ENCODE measurements at regions not wholly inside any gene's neighbourhood (a gene's known extent, or its start where the extent isn't known, plus 50 kb on each side); places are given as distances from the start of the nearest gene placed in this dataset.

DNA sequence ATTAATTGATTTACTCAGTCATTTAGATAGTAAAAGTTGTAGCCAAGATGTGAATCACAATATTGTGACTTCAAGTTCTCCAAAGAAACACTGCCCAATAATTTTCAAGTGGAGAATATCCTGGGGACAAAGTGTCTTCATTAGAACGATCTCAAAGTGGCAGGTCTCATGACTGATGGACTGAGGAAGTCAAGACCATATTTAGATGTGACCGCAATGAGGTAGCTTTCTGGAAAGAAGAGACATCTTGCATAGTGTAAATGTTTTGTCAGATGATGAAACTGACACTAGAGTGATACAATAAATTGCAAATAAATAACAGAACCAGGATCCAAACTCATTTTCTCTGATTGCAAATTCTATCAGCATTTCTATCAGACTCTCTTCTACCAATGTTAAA is 1476.9 kb downstream of the EFNB2 start:
- Histone ChIP-seq H3K27me3 (ENCODE audit: control insufficient read depth in 3 of 3, insufficient read depth in 3 of 3, low read depth in 1 of 3, low read length in 3 of 3) (no peaks in the 10 kb centered on the region), H3K4me1 (ENCODE audit: control insufficient read depth in 2 of 2, insufficient read depth in 1 of 2, low read depth in 1 of 2, low read length in 2 of 2) (no peaks in the 10 kb centered on the region), H2BK12ac (ENCODE audit: low read length) (no peak overlapping the region), H3K9me3 (replicated peaks in 1 of 2; ENCODE audit: control insufficient read depth in 2 of 2, insufficient read depth in 1 of 2, low read depth in 1 of 2, low read length in 2 of 2) (no peaks in the 10 kb centered on the region), H3K18ac (ENCODE audit: low read length) (no peak overlapping the region), H3K79me1 (ENCODE audit: low read depth, low read length) (no peaks in the 10 kb centered on the region), H4K8ac (ENCODE audit: low read depth, low read length) (no peak overlapping the region), H4K91ac (ENCODE audit: low read depth, low read length, poor library complexity) (no peak overlapping the region), H3K36me3 (replicated peaks in 1 of 2; ENCODE audit: control insufficient read depth in 2 of 2, insufficient read depth in 2 of 2, low read length in 2 of 2) (no peaks in the 10 kb centered on the region), H3K14ac (ENCODE audit: low read length) (no peak overlapping the region), H2BK120ac (ENCODE audit: low read depth, low read length) (no peak overlapping the region), H3K4ac (ENCODE audit: low read length) (no peak overlapping the region), H2AFZ (ENCODE audit: low read length) (no peak overlapping the region), H3K9ac (ENCODE audit: low read depth, low read length, poor library complexity) (no peak overlapping the region), H2AK5ac (ENCODE audit: low read depth, low read length) (no peak overlapping the region), H3K23ac (ENCODE audit: low read depth, low read length, poor library complexity) (no peak overlapping the region), H2BK5ac (ENCODE audit: low read length) (no peak overlapping the region), H3K27ac (replicated peaks; ENCODE audit: low read length) (no peak overlapping the region), H3K4me2 (ENCODE audit: insufficient read depth, low read length, poor library complexity, severe bottlenecking) (no peak overlapping the region), H2BK15ac (ENCODE audit: low read length) (no peak overlapping the region), H3K4me3 (ENCODE audit: low read length in 2 of 2) (no peak overlapping the region)
- DNase-seq (ENCODE audit: low spot score), result no peak
- no CpG with 5 or more reads among the region's 2 CpGs for WGBS, 2 donors (ENCODE audit: extremely low coverage in 2 of 2, insufficient read length in 2 of 2, insufficient replicate concordance in 1 of 2)

DNA sequence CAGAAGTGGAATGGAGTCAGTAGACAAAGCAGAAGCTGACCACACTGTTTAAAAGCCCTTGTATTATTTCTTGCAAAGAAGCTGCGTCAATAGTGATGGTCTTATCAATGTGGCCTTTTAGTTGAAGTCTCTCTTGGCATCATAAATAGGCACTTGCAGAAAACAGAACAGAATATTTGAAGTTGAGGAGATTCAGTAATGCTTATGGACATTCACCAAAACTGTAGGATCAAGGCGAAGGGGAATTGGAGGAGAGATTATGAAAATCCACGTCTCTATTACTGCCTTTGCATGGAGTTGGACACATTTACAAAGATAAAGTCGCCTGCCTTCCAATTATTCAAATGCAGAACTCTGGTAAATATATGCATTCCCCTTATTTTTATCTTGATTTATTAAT is 1482.8 kb downstream of the EFNB2 start:
- Histone ChIP-seq H3K18ac (ENCODE audit: low read length) (no peak overlapping the region), H3K27me3 (ENCODE audit: control insufficient read depth in 3 of 3, insufficient read depth in 3 of 3, low read depth in 1 of 3, low read length in 3 of 3) (no peaks in the 10 kb centered on the region), H3K36me3 (replicated peaks in 1 of 2; ENCODE audit: control insufficient read depth in 2 of 2, insufficient read depth in 2 of 2, low read length in 2 of 2) (no peaks in the 10 kb centered on the region), H2BK120ac (ENCODE audit: low read depth, low read length) (no peak overlapping the region), H3K4me3 (ENCODE audit: low read length in 2 of 2) (no peak overlapping the region), H4K8ac (ENCODE audit: low read depth, low read length) (no peak overlapping the region), H3K27ac (replicated peaks; ENCODE audit: low read length) (no peak overlapping the region), H3K79me1 (ENCODE audit: low read depth, low read length) (no peaks in the 10 kb centered on the region), H3K9ac (ENCODE audit: low read depth, low read length, poor library complexity) (no peak overlapping the region), H3K4me2 (ENCODE audit: insufficient read depth, low read length, poor library complexity, severe bottlenecking) (no peak overlapping the region), H4K91ac (ENCODE audit: low read depth, low read length, poor library complexity) (no peak overlapping the region), H3K23ac (ENCODE audit: low read depth, low read length, poor library complexity) (no peak overlapping the region), H2BK15ac (ENCODE audit: low read length) (no peak overlapping the region), H2BK12ac (ENCODE audit: low read length) (no peak overlapping the region), H2AFZ (ENCODE audit: low read length) (no peak overlapping the region), H3K9me3 (replicated peaks in 1 of 2; ENCODE audit: control insufficient read depth in 2 of 2, insufficient read depth in 1 of 2, low read depth in 1 of 2, low read length in 2 of 2) (no peaks in the 10 kb centered on the region), H3K4ac (ENCODE audit: low read length) (no peak overlapping the region), H2AK5ac (ENCODE audit: low read depth, low read length) (no peak overlapping the region), H2BK5ac (ENCODE audit: low read length) (no peak overlapping the region), H3K4me1 (ENCODE audit: control insufficient read depth in 2 of 2, insufficient read depth in 1 of 2, low read depth in 1 of 2, low read length in 2 of 2) (no peaks in the 10 kb centered on the region), H3K14ac (ENCODE audit: low read length) (no peak overlapping the region)
- WGBS, 2 donors (ENCODE audit: extremely low coverage in 2 of 2, insufficient read length in 2 of 2, insufficient replicate concordance in 1 of 2), result no CpG with 5 or more reads among the region's 4 CpGs
- no peak for DNase-seq (ENCODE audit: low spot score)

DNA sequence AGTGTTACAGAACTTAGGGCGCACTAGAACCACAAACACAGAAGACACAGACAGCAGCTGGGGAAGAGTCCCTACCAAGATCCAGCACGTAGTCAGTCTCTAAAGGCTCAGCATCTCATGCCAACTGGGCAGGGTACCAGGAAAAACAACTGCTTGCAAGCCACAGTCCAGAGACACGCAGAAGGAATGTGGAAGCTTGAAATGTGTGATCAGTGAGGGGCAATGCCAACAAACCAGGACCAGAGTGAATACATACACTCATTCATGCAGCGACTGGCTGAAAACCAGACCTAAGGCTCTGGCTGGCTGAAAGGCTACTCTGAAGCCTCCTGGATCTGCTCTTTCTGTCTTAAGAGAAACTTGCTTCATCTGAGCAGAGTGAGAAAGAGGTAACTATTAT is 1484.8 kb downstream of the EFNB2 start:
- no peak overlapping the region for H3K18ac ChIP-seq (ENCODE audit: low read length)
- H4K8ac ChIP-seq (ENCODE audit: low read depth, low read length), result no peak overlapping the region
- no peaks in the 10 kb centered on the region for H3K36me3 ChIP-seq (replicated peaks in 1 of 2; ENCODE audit: control insufficient read depth in 2 of 2, insufficient read depth in 2 of 2, low read length in 2 of 2)
- H2AK5ac ChIP-seq (ENCODE audit: low read depth, low read length), result no peak overlapping the region
- H3K4me1 ChIP-seq (ENCODE audit: control insufficient read depth in 2 of 2, insufficient read depth in 1 of 2, low read depth in 1 of 2, low read length in 2 of 2), result no peaks in the 10 kb centered on the region
- H3K14ac ChIP-seq (ENCODE audit: low read length), result no peak overlapping the region
- H3K27ac ChIP-seq (replicated peaks; ENCODE audit: low read length), result no peak overlapping the region
- no peak overlapping the region for H3K4me3 ChIP-seq (ENCODE audit: low read length in 2 of 2)
- no peak overlapping the region for H2BK120ac ChIP-seq (ENCODE audit: low read depth, low read length)
- no peaks in the 10 kb centered on the region for H3K27me3 ChIP-seq (ENCODE audit: control insufficient read depth in 3 of 3, insufficient read depth in 3 of 3, low read depth in 1 of 3, low read length in 3 of 3)
- H2AFZ ChIP-seq (ENCODE audit: low read length), result no peak overlapping the region
- no peak overlapping the region for H2BK15ac ChIP-seq (ENCODE audit: low read length)
- H2BK5ac ChIP-seq (ENCODE audit: low read length), result no peak overlapping the region
- H3K4ac ChIP-seq (ENCODE audit: low read length), result no peak overlapping the region
- H3K9me3 ChIP-seq (replicated peaks in 1 of 2; ENCODE audit: control insufficient read depth in 2 of 2, insufficient read depth in 1 of 2, low read depth in 1 of 2, low read length in 2 of 2), result no peaks in the 10 kb centered on the region
- no peak overlapping the region for H4K91ac ChIP-seq (ENCODE audit: low read depth, low read length, poor library complexity)
- no peak overlapping the region for H2BK12ac ChIP-seq (ENCODE audit: low read length)
- DNase-seq (ENCODE audit: low spot score), result no peak
- H3K9ac ChIP-seq (ENCODE audit: low read depth, low read length, poor library complexity), result no peak overlapping the region
- WGBS, 2 donors (ENCODE audit: extremely low coverage in 2 of 2, insufficient read length in 2 of 2, insufficient replicate concordance in 1 of 2), result no CpG with 5 or more reads among the region's 4 CpGs
- H3K4me2 ChIP-seq (ENCODE audit: insufficient read depth, low read length, poor library complexity, severe bottlenecking), result no peak overlapping the region
- no peak overlapping the region for H3K23ac ChIP-seq (ENCODE audit: low read depth, low read length, poor library complexity)
- H3K79me1 ChIP-seq (ENCODE audit: low read depth, low read length), result no peaks in the 10 kb centered on the region

DNA sequence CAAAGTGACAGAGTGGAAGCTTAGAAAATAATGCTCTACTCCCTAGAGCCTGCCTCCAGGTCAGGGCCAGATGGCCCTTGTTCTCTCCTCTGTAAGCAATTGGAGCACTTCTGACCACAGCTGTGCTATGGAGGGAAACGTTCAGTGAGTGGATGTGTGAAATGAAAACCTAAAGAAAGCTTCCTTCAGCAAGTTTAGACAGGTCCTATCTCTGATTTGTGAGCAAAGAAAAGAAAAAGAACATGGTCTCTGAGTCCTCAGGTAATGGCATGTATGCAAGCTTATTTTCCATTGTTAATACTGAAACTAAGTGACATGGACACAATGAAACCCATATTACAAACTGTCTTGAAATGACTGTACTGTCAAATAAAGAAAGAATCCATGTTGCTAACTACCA is 1486.8 kb downstream of the EFNB2 start:
- Histone ChIP-seq H2AFZ (ENCODE audit: low read length) (peak overlapping the region; percentile 48), H3K18ac (ENCODE audit: low read length) (no peak overlapping the region), H2BK5ac (ENCODE audit: low read length) (no peak overlapping the region), H3K9me3 (replicated peaks in 1 of 2; ENCODE audit: control insufficient read depth in 2 of 2, insufficient read depth in 1 of 2, low read depth in 1 of 2, low read length in 2 of 2) (no peaks in the 10 kb centered on the region), H3K27ac (replicated peaks; ENCODE audit: low read length) (no peak overlapping the region), H3K4ac (ENCODE audit: low read length) (no peak overlapping the region), H2BK12ac (ENCODE audit: low read length) (no peak overlapping the region), H4K8ac (ENCODE audit: low read depth, low read length) (no peak overlapping the region), H2AK5ac (ENCODE audit: low read depth, low read length) (no peak overlapping the region), H3K4me2 (ENCODE audit: insufficient read depth, low read length, poor library complexity, severe bottlenecking) (no peak overlapping the region), H4K91ac (ENCODE audit: low read depth, low read length, poor library complexity) (no peak overlapping the region), H3K23ac (ENCODE audit: low read depth, low read length, poor library complexity) (no peak overlapping the region), H3K27me3 (ENCODE audit: control insufficient read depth in 3 of 3, insufficient read depth in 3 of 3, low read depth in 1 of 3, low read length in 3 of 3) (no peaks in the 10 kb centered on the region), H3K79me1 (ENCODE audit: low read depth, low read length) (no peaks in the 10 kb centered on the region), H3K9ac (ENCODE audit: low read depth, low read length, poor library complexity) (no peak overlapping the region), H3K36me3 (replicated peaks in 1 of 2; ENCODE audit: control insufficient read depth in 2 of 2, insufficient read depth in 2 of 2, low read length in 2 of 2) (no peaks in the 10 kb centered on the region), H2BK15ac (ENCODE audit: low read length) (no peak overlapping the region), H2BK120ac (ENCODE audit: low read depth, low read length) (no peak overlapping the region), H3K4me3 (ENCODE audit: low read length in 2 of 2) (no peak overlapping the region), H3K4me1 (ENCODE audit: control insufficient read depth in 2 of 2, insufficient read depth in 1 of 2, low read depth in 1 of 2, low read length in 2 of 2) (no peaks in the 10 kb centered on the region), H3K14ac (ENCODE audit: low read length) (no peak overlapping the region)
- no peak for DNase-seq (ENCODE audit: low spot score)
- WGBS, 2 donors (ENCODE audit: extremely low coverage in 2 of 2, insufficient read length in 2 of 2, insufficient replicate concordance in 1 of 2), result no CpG with 5 or more reads among the region's 1 CpG

All from neuronal stem cell (in vitro differentiated cells).